ENCODE measurements at regions not wholly inside any gene's neighbourhood (a gene's known extent, or its start where the extent isn't known, plus 50 kb on each side); places are given as distances from the start of the nearest gene placed in this dataset.
A peak's percentile ranks its signal among the peaks of the same experiment; 100 is the strongest.

DNA sequence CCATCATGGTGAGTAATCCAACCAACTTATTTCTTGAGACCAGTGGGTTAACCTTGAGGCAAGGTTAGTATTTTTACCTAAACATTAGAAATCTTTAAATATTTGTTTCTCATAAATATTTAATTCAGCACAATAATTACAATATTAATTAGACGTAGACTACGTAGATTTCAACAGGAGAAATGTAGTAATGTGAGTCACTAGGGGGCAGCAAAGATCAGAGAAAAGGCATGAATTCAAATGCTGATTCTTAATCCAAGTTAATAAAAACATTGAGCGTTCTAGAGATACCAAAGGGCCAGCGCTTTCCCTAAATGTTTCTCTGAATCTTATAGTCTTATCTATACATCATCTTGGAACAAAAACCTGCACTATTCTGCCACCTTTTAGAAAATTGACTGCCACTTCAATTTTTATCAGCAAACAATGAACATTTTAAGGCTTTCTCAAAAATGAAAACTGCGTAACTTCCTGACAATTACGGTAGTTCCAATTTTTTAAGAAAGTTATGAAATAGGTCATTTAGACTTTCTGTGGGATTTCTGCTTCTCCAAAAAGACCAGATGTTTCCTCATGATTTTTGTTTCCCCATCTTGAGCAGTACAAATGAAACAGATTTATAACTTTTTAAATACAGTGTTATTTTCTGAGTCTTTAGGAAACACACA is 180.7 kb downstream of the GASK1B start:
- H3K36me3 ChIP-seq: no peaks in the 10 kb centered on the region
- peak overlapping the region in 3 of 4 donors; percentile 53 to 75 (median 61) for H3K27ac ChIP-seq
- H3K4me3 ChIP-seq: peak overlapping the region in 3 of 4 donors; percentile 21 to 48 (median 32)
- H3K27me3 ChIP-seq: no peaks in the 10 kb centered on the region
- 13 to 18% methylated on average over 6 of the region's 6 CpGs for WGBS, 2 donors
- no peak for DNase-seq
- intact Hi-C loops (cut with DNase I): loop anchor here (5.0 kb wide), 1 partner anchor 180 kb away; the partner anchor contains the start of gene GASK1B
- H3K4me1 ChIP-seq: peaks cover 0 to 13% (median 10%) of the 10 kb centered on the region in 3 donors
- H3K9me3 ChIP-seq: no peaks in the 10 kb centered on the region
- TF ChIP-seq, protein P1, sequence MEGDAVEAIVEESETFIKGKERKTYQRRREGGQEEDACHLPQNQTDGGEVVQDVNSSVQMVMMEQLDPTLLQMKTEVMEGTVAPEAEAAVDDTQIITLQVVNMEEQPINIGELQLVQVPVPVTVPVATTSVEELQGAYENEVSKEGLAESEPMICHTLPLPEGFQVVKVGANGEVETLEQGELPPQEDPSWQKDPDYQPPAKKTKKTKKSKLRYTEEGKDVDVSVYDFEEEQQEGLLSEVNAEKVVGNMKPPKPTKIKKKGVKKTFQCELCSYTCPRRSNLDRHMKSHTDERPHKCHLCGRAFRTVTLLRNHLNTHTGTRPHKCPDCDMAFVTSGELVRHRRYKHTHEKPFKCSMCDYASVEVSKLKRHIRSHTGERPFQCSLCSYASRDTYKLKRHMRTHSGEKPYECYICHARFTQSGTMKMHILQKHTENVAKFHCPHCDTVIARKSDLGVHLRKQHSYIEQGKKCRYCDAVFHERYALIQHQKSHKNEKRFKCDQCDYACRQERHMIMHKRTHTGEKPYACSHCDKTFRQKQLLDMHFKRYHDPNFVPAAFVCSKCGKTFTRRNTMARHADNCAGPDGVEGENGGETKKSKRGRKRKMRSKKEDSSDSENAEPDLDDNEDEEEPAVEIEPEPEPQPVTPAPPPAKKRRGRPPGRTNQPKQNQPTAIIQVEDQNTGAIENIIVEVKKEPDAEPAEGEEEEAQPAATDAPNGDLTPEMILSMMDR (IDR thresholded peaks at IDR 0.05): peak in 5 of 6 experiments; percentile 53 to 74 (median 68)
- TF ChIP-seq POLR2A (IDR thresholded peaks at IDR 0.05): no peak

DNA sequence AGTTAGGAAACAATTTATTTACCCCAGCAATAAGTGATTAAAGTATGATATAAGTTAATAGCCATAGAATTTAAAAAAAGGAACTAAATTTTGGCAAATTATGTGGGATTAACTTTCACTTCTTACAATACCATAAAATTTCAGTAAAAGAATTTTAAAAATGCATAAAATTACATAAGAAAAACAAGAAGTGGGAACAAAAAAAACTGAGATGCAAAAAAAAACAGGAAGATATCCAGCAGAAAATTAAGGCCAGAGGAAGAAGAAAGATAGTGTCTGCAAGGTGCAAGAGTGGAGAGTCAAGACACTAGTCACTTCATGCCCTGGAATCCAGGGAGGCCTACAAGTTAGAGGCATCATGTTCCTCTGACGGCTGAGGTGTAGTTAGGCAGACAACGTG is 184.2 kb downstream of the GASK1B start:
- H3K36me3 ChIP-seq: no peaks in the 10 kb centered on the region
- DNase-seq: no peak
- no peaks in the 10 kb centered on the region for H3K9me3 ChIP-seq
- no peak for TF ChIP-seq POLR2A (IDR thresholded peaks at IDR 0.05)
- TF ChIP-seq, protein P1 (IDR thresholded peaks at IDR 0.05): no peak
- 69 to 83% methylated on average over 2 of the region's 2 CpGs for WGBS, 2 donors
- no peak overlapping the region for H3K27ac ChIP-seq
- intact Hi-C loops (cut with DNase I): no loop called here
- H3K4me1 ChIP-seq: peaks cover 0 to 3% (median 0%) of the 10 kb centered on the region in 3 donors
- H3K27me3 ChIP-seq: no peaks in the 10 kb centered on the region
- H3K4me3 ChIP-seq: no peak overlapping the region

DNA sequence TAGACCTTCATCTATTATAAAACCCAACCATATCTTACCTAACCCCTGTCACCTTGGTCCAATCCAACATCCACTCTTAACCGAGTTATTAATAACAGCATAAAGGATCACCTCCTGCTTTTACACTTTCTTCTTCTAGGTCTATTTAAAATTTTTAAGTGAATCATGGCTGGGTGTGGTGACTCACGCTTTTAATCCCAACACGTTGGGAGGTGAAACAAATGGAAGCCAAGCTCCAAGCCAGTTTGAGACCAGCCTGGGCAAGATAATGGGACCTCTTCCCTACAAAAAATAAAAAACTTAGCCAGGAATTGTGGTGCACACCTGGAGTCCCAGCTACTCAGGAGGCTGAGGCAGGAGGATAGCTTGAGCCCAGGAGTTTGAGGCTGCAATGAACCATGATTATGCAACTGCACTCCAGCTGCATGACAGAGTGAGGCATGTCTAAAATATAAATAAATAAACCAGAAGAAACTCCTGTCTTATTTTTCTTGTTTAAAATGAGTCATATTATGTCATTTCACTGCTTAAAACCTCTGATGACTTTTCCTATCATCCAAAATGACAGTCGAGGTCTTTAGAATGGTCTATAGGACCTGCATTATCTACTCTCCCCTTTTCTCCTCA is 188.4 kb downstream of the GASK1B start:
- Histone ChIP-seq H3K4me3 (no peak overlapping the region), H3K27me3 (no peaks in the 10 kb centered on the region), H3K36me3 (no peaks in the 10 kb centered on the region), H3K9me3 (no peaks in the 10 kb centered on the region), H3K4me1 (no peaks in the 10 kb centered on the region), H3K27ac (no peak overlapping the region)
- TF ChIP-seq, protein P1 (IDR thresholded peaks at IDR 0.05): no peak
- TF ChIP-seq POLR2A (IDR thresholded peaks at IDR 0.05): no peak
- DNase-seq: no peak
- WGBS, 2 donors: 50 to 64% methylated on average over 4 of the region's 4 CpGs
- intact Hi-C loops (cut with DNase I): no loop called here

DNA sequence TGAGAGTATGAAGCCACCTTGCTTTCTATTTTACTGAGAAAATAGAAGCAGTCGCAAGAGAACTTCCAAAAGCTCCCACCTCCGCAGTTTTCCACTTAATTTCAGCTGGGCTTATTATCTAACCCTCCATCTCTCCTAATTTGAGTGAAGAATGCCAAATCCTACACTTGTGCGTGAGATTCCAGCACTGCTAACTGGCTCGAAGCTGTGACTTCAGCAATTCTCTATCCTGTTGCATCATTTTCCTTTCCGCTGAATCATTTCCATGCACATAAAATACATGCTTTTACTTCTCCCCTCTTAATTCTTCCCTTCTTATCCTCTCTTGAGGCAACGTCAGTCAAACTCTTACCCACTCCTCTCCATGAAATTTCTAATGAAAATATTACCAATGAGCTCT is 189.5 kb downstream of the GASK1B start:
- no peak overlapping the region for H3K27ac ChIP-seq
- WGBS, 2 donors: 70 to 82% methylated on average over 6 of the region's 6 CpGs
- no peaks in the 10 kb centered on the region for H3K27me3 ChIP-seq
- no peaks in the 10 kb centered on the region for H3K9me3 ChIP-seq
- TF ChIP-seq POLR2A (IDR thresholded peaks at IDR 0.05): no peak
- TF ChIP-seq, protein P1 (IDR thresholded peaks at IDR 0.05): no peak
- H3K4me1 ChIP-seq: no peaks in the 10 kb centered on the region
- H3K36me3 ChIP-seq: no peaks in the 10 kb centered on the region
- H3K4me3 ChIP-seq: no peak overlapping the region
- intact Hi-C loops (cut with DNase I): no loop called here
- DNase-seq: no peak

DNA sequence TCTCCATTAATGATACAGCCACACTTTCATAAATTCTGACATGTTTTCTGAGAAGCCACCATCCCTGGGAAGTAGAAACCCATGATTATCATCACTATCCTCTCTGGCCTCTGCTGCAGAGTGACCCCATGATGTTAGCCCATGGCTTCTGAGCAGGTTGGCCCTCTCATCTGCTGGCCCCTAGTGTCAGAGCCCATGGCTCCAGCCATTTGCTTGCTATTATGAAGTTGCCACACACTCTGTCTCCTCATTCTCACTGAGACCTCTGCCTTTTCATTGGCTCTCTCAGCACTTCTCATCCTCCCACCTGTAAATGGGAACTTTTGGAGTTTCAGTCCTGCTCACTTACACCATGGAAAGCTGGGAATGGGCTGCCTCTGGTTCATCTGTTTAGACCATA is 192.7 kb downstream of the GASK1B start:
- Histone ChIP-seq H3K27me3 (no peaks in the 10 kb centered on the region), H3K4me3 (no peak overlapping the region), H3K27ac (no peak overlapping the region), H3K9me3 (no peaks in the 10 kb centered on the region), H3K36me3 (no peaks in the 10 kb centered on the region), H3K4me1 (no peaks in the 10 kb centered on the region)
- TF ChIP-seq POLR2A (IDR thresholded peaks at IDR 0.05): no peak
- TF ChIP-seq, protein P1 (IDR thresholded peaks at IDR 0.05): no peak
- DNase-seq: no peak
- intact Hi-C loops (cut with DNase I): no loop called here

Data from esophagus squamous epithelium (tissue), 5 donors.